GM12878 (cell line): ENCODE measurements at regions not wholly inside any gene's neighbourhood (a gene's known extent, or its start where the extent isn't known, plus 50 kb on each side); places are given as distances from the start of the nearest gene placed in this dataset.

ENCODE experiments used
- ATAC-seq: fragments of 200-7000 bp; cut with Tn5 transposase; 3 replicates; pipeline ENCODE4 v1.9.1; 2020; ENCODE audit warnings: mild to moderate bottlenecking, moderate library complexity
- BruUV-seq: library from RNA; stranded (reverse); fragments of 400-500 nt; replicated peaks from 2 replicates; lab custom pipeline; 2021; lab: Mats Ljungman, UMichigan
- CTCF ChIA-PET: fragments of 300-600 bp; sonication (Branson Sonifier 250); formaldehyde crosslinking; extraction: SDS; loops from one replicate; lab custom pipeline; 2021; ENCODE audit warnings: inconsistent platforms; lab: Yijun Ruan, JAX
- POLR2A ChIA-PET: fragments of 350-600 bp; formaldehyde crosslinking; extraction: SDS; loops from one replicate; lab custom pipeline; 2021; ENCODE audit warnings: inconsistent platforms; lab: Charles Lee
- RAD21 ChIA-PET: fragments of 300-600 bp; sonication (Branson Sonifier 250); formaldehyde crosslinking; loops from one replicate; lab custom pipeline; 2023; ENCODE audit warnings: antibody characterized with exemption; ENCODE audit not compliant: unreplicated experiment; lab: Charles Lee
- SMC1A ChIA-PET: fragments of 300-600 bp; sonication (Branson Sonifier 250); formaldehyde crosslinking; loops from one replicate; lab custom pipeline; 2023; ENCODE audit not compliant: unreplicated experiment, uncharacterized antibody; lab: Charles Lee
- DNase-seq: peaks from one replicate; pipeline ENCODE4 v3.0.0-alpha.2; 2011; ENCODE audit warnings: low read depth, low spot score
- FAIRE-seq: peaks from 3 replicates; lab custom pipeline; 2011; peaks lifted over from hg19 to GRCh38; lab: Jason Lieb, UNC
- H2AFZ ChIP-seq: 2 replicates; pipeline ENCODE4 v1.6.0; 2011; ENCODE audit warnings: low read depth, low read length, control low read depth; ENCODE audit not compliant: control insufficient read depth
- H3K27ac ChIP-seq: 2 replicates; pipeline ENCODE4 v1.5.1; 2011; ENCODE audit warnings: control low read depth; ENCODE audit not compliant: control insufficient read depth, insufficient read depth
- H3K27me3 ChIP-seq, 2 experiments: replicated peaks in 1 of 2; 2 replicates each; pipeline versions ENCODE4 v1.6.0 to v1.6.1; 2011; ENCODE audit warnings: low read length in 1 of 2; ENCODE audit not compliant: control insufficient read depth in 2 of 2, insufficient read depth in 2 of 2
- H3K36me3 ChIP-seq, 2 experiments: 2 replicates each; pipeline ENCODE4 v1.5.1; 2011; ENCODE audit warnings: low read length in 1 of 2; ENCODE audit not compliant: control insufficient read depth in 2 of 2, insufficient read depth in 2 of 2
- H3K4me1 ChIP-seq: 2 replicates; pipeline ENCODE4 v1.6.1; 2011; ENCODE audit warnings: mild to moderate bottlenecking, low read length, moderate library complexity, mixed read lengths; ENCODE audit not compliant: control insufficient read depth, insufficient read depth
- H3K4me2 ChIP-seq: 2 replicates; pipeline ENCODE4 v1.6.0; 2011; ENCODE audit warnings: control low read depth; ENCODE audit not compliant: control insufficient read depth, insufficient read depth
- H3K4me3 ChIP-seq: fragments of 200-600 bp; sonication (generic); 2 replicates; pipeline ENCODE4 v1.5.1; 2016
- H3K79me2 ChIP-seq: 2 replicates; pipeline ENCODE4 v1.6.0; 2011; ENCODE audit warnings: low read length; ENCODE audit not compliant: control insufficient read depth, insufficient read depth
- H3K9ac ChIP-seq: 2 replicates; pipeline ENCODE4 v1.8.0; 2011; ENCODE audit warnings: low read length, control low read depth, mixed read lengths; ENCODE audit not compliant: control insufficient read depth, insufficient read depth
- H3K9me3 ChIP-seq: replicated peaks from 3 replicates; pipeline ENCODE4 v1.5.1; 2011; ENCODE audit warnings: mild to moderate bottlenecking, low read length; ENCODE audit not compliant: control insufficient read depth, insufficient read depth
- H4K20me1 ChIP-seq: 2 replicates; pipeline ENCODE4 v1.6.0; 2011; ENCODE audit not compliant: control insufficient read depth, insufficient read depth
- BCL11A ChIP-seq: IDR thresholded peaks from 2 replicates; pipeline ENCODE4 v1.6.1; 2011; ENCODE audit warnings: low read depth, low read length
- CBX3 ChIP-seq: fragments of 200-600 bp; sonication (generic); IDR thresholded peaks from 2 replicates; pipeline ENCODE4 v1.6.1; 2016; ENCODE audit warnings: low read depth, borderline replicate concordance
- DPF2 ChIP-seq: fragments of 450-650 bp; IDR thresholded peaks from 2 replicates; pipeline ENCODE4 v1.6.1; 2017; ENCODE audit warnings: mild to moderate bottlenecking
- E2F4 ChIP-seq: IDR thresholded peaks from 2 replicates; pipeline ENCODE4 v1.6.1; 2012; ENCODE audit warnings: low read depth, low read length, improper control_type of control experiment
- EED ChIP-seq: sonication (generic); IDR thresholded peaks from 2 replicates; pipeline ENCODE4 v1.6.1; 2016; ENCODE audit warnings: antibody characterized with exemption, low read depth
- GATAD2B ChIP-seq: fragments of 450-650 bp; conservative IDR thresholded peaks from 2 replicates; pipeline ENCODE4 v1.6.1; 2017; ENCODE audit warnings: low read depth, mild to moderate bottlenecking, moderate library complexity
- JUND ChIP-seq: IDR thresholded peaks from 2 replicates; pipeline ENCODE4 v1.6.1; 2012; ENCODE audit warnings: low read depth, mild to moderate bottlenecking, low read length, improper control_type of control experiment, moderate library complexity
- MYC ChIP-seq: IDR thresholded peaks from 2 replicates; pipeline ENCODE4 v1.6.1; 2011; ENCODE audit warnings: mild to moderate bottlenecking, low read length, moderate library complexity, inconsistent platforms; ENCODE audit not compliant: insufficient read depth, insufficient replicate concordance, insufficient read length, severe bottlenecking
- PML ChIP-seq: IDR thresholded peaks from 2 replicates; pipeline ENCODE4 v1.6.1; 2012; ENCODE audit warnings: low read length, inconsistent platforms
- WRNIP1 ChIP-seq: IDR thresholded peaks from 2 replicates; pipeline ENCODE4 v1.6.1; 2011; ENCODE audit warnings: low read depth, low read length, improper control_type of control experiment, borderline replicate concordance
- ZNF384 ChIP-seq: IDR thresholded peaks from 2 replicates; pipeline ENCODE4 v1.6.1; 2012; ENCODE audit warnings: low read depth, mild to moderate bottlenecking, low read length, improper control_type of control experiment, borderline replicate concordance
- ZNF622 ChIP-seq: fragments of 450-650 bp; IDR thresholded peaks from 2 replicates; pipeline ENCODE4 v1.6.1; 2017; ENCODE audit warnings: mild to moderate bottlenecking, inconsistent platforms
- WGBS: methylation state at CpG from one replicate; pipeline ENCODE4 v1.1.6; 2016; ENCODE audit warnings: low lambda C conversion rate; ENCODE audit not compliant: insufficient replicate concordance, insufficient coverage; ENCODE audit errors: missing lambda C conversion rate; 5-methylcytosine and 5-hydroxymethylcytosine counted together
- in situ Hi-C: fragments of 300-500 bp; cut with MboI; formaldehyde crosslinking; loops from 9 replicates; pipeline ENCODE4 v1.14.3; 2018; ENCODE audit warnings: mixed read lengths
- intact Hi-C: fragments of 100-400 bp; cut with micrococcal nuclease; formaldehyde crosslinking; loops from one replicate; pipeline ENCODE4 v1.14.2; 2022; ENCODE audit not compliant: unreplicated experiment
- TF ChIP-seq, protein P1 (sequence below): fragments of 450-650 bp; IDR thresholded peaks from 2 replicates; pipeline ENCODE4 v1.6.1; 2018; ENCODE audit warnings: borderline replicate concordance, mild to moderate bottlenecking; ENCODE audit not compliant: partially characterized antibody
- TF ChIP-seq, protein P2 (sequence below), 3 experiments: IDR thresholded peaks in 2 of 3; conservative IDR thresholded peaks in 1 of 3; 2 replicates each; pipeline ENCODE4 v1.5.1; 2011; ENCODE audit warnings: low read depth in 3 of 3, low read length in 3 of 3, mild to moderate bottlenecking in 3 of 3, control low read depth in 2 of 3, moderate library complexity in 2 of 3, inconsistent platforms in 1 of 3, mixed read lengths in 1 of 3; ENCODE audit not compliant: control insufficient read depth in 2 of 3, insufficient read depth in 1 of 3; ENCODE audit errors: extremely low read depth in 1 of 3
- TF ChIP-seq, protein P3 (sequence below): fragments of 450-650 bp; formaldehyde crosslinking; IDR thresholded peaks from 2 replicates; pipeline ENCODE4 v1.4.0; 2020; ENCODE audit warnings: mild to moderate bottlenecking, moderate library complexity

- no peak for TF ChIP-seq JUND
Measured at GRCh38 chr3:62975566-62975965, 100.3 kb upstream of the CADPS start (continued).

DNA sequence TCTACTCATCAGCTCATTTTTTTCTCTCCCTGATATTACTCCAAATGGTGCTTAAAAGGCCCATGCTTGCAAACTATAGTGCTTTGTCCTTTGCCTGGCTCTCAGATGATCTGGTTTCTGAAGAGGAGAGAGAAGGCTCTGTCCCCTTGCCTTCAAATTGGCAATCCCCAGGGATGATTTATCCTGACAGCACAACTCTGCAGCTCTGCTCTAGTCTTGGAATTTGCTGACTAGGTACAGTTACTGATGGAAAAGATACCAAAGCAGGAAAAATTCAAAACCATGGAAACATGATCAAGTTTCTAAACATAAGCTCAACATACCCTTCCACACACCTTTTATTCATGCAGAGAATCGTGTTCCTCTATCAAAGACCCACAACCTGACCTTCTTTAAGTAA is 106.7 kb upstream of the CADPS start:
- ChIA-PET POLR2A (no interaction called here), CTCF (no interaction called here), RAD21 (no interaction called here), SMC1A (no interaction called here)
- Histone ChIP-seq H3K79me2 (no peaks in the 10 kb centered on the region), H3K9ac (no peak overlapping the region), H3K9me3 (no peaks in the 10 kb centered on the region), H2AFZ (no peak overlapping the region), H3K27me3 (no peaks in the 10 kb centered on the region), H3K4me2 (no peak overlapping the region), H3K4me1 (no peaks in the 10 kb centered on the region), H3K27ac (no peak overlapping the region), H3K4me3 (no peak overlapping the region), H4K20me1 (no peaks in the 10 kb centered on the region), H3K36me3 (no peaks in the 10 kb centered on the region)
- DNase-seq (no peak), FAIRE-seq (no peak), ATAC-seq (no peak)
- WGBS = 0% methylated on average over 1 of the region's 1 CpG
- BruUV-seq = no TSS peak
- intact Hi-C loops (no loop called here), in situ Hi-C loops (no loop called here)
- TF ChIP-seq ZNF622 (no peak), E2F4 (no peak), PML (no peak), WRNIP1 (no peak), ZNF384 (no peak), MYC (no peak), GATAD2B (no peak), BCL11A (no peak), CBX3 (no peak), DPF2 (no peak), EED (no peak)
- TF ChIP-seq, protein P1, sequence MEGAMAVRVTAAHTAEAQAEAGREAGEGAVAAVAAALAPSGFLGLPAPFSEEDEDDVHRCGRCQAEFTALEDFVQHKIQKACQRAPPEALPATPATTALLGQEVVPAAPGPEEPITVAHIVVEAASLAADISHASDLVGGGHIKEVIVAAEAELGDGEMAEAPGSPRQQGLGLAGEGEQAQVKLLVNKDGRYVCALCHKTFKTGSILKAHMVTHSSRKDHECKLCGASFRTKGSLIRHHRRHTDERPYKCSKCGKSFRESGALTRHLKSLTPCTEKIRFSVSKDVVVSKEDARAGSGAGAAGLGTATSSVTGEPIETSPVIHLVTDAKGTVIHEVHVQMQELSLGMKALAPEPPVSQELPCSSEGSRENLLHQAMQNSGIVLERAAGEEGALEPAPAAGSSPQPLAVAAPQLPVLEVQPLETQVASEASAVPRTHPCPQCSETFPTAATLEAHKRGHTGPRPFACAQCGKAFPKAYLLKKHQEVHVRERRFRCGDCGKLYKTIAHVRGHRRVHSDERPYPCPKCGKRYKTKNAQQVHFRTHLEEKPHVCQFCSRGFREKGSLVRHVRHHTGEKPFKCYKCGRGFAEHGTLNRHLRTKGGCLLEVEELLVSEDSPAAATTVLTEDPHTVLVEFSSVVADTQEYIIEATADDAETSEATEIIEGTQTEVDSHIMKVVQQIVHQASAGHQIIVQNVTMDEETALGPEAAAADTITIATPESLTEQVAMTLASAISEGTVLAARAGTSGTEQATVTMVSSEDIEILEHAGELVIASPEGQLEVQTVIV = no peak
- TF ChIP-seq, protein P2, sequence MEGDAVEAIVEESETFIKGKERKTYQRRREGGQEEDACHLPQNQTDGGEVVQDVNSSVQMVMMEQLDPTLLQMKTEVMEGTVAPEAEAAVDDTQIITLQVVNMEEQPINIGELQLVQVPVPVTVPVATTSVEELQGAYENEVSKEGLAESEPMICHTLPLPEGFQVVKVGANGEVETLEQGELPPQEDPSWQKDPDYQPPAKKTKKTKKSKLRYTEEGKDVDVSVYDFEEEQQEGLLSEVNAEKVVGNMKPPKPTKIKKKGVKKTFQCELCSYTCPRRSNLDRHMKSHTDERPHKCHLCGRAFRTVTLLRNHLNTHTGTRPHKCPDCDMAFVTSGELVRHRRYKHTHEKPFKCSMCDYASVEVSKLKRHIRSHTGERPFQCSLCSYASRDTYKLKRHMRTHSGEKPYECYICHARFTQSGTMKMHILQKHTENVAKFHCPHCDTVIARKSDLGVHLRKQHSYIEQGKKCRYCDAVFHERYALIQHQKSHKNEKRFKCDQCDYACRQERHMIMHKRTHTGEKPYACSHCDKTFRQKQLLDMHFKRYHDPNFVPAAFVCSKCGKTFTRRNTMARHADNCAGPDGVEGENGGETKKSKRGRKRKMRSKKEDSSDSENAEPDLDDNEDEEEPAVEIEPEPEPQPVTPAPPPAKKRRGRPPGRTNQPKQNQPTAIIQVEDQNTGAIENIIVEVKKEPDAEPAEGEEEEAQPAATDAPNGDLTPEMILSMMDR (IDR thresholded peaks at IDR 0.05 in 2 of 3, conservative IDR thresholded peaks at IDR 0.05 in 1 of 3; ENCODE audit: control insufficient read depth in 2 of 3, extremely low read depth in 1 of 3, insufficient read depth in 1 of 3, low read depth in 3 of 3, low read length in 3 of 3) = no peak
- TF ChIP-seq, protein P3, sequence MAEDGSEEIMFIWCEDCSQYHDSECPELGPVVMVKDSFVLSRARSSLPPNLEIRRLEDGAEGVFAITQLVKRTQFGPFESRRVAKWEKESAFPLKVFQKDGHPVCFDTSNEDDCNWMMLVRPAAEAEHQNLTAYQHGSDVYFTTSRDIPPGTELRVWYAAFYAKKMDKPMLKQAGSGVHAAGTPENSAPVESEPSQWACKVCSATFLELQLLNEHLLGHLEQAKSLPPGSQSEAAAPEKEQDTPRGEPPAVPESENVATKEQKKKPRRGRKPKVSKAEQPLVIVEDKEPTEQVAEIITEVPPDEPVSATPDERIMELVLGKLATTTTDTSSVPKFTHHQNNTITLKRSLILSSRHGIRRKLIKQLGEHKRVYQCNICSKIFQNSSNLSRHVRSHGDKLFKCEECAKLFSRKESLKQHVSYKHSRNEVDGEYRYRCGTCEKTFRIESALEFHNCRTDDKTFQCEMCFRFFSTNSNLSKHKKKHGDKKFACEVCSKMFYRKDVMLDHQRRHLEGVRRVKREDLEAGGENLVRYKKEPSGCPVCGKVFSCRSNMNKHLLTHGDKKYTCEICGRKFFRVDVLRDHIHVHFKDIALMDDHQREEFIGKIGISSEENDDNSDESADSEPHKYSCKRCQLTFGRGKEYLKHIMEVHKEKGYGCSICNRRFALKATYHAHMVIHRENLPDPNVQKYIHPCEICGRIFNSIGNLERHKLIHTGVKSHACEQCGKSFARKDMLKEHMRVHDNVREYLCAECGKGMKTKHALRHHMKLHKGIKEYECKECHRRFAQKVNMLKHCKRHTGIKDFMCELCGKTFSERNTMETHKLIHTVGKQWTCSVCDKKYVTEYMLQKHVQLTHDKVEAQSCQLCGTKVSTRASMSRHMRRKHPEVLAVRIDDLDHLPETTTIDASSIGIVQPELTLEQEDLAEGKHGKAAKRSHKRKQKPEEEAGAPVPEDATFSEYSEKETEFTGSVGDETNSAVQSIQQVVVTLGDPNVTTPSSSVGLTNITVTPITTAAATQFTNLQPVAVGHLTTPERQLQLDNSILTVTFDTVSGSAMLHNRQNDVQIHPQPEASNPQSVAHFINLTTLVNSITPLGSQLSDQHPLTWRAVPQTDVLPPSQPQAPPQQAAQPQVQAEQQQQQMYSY (CRISPR knock-in tag) = no peak
